ENCODE measurements at regions not wholly inside any gene's neighbourhood (a gene's known extent, or its start where the extent isn't known, plus 50 kb on each side); places are given as distances from the start of the nearest gene placed in this dataset.
"Not testable (repeated sequence)": the region's sequence is repeated elsewhere in the genome, so short reads cannot be mapped to it uniquely, and the experiment has no call there.

GRCh38 chrX:27136325-27136724 is 326.8 kb downstream of the PPP4R3C start:
- no peak for DNase-seq

- DNase-seq = no peak
These were observed 330.3 kb downstream of the PPP4R3C start for GRCh38 chrX:27132862-27133261.

DNA sequence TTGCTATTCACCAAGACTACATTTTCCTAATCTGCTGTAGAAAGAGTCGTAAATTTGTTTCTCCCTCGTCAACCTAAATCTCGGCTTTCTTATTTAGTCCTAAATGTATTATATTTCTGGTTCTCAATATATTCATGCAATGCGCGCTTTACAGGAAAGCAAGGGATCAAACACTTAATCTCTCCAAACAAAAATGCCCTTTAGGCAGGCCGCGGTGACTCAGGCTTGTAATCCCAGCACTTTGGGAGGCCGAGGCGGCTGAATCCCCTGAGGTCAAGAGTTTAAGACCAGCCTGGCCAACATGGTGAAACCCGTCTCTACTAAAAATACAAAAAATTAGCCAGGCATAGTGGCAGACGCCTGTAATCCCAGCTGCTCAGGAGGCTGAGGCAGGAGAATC is 376.0 kb downstream of the PPP4R3C start:
- DNase-seq = not testable (repeated sequence)

- no peak for DNase-seq
These were observed 376.9 kb downstream of the PPP4R3C start for GRCh38 chrX:27086237-27086636.

DNA sequence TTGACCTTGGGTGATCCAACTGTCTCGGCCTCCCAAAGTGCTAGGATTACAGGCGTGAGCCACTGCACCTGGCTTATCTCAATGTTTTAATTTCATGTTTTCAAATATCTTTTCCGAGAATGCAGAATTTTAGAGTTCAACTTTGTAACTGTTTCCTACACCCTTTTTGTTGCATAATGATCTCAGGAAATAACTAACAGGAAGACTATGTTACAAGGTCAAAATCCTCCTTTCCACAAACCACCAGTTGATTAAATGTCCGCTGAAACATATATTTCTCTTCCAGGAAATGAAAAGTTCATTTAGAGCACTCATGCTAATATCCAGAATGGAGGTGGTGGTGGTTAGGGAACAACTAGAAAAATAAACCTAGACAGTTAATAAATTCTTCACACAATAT is 377.8 kb downstream of the PPP4R3C start:
- no peak for DNase-seq

- no peak for DNase-seq
These were observed 384.8 kb downstream of the PPP4R3C start for GRCh38 chrX:27078371-27078770.

GRCh38 chrX:27057883-27058282 is 405.3 kb downstream of the PPP4R3C start:
- no peak for DNase-seq

DNA sequence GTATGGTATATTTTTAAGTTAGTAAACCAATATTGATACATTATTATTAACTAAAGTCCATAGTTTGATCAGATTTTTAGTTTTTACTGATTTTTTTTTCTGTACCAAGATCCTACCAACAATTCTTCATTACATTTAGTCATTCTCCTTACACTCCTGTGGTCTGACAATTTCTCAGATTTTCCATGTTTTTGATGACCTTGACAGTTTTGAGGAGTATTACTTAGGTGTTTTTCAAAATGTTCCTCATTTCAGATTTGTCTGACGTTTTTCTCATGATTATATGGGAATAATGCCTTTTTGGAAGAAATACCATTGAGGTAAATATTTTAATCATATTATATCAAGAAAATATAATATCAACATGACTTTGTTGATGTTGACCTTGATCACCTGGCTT is 423.8 kb downstream of the PPP4R3C start:
- DNase-seq = no peak

DNA sequence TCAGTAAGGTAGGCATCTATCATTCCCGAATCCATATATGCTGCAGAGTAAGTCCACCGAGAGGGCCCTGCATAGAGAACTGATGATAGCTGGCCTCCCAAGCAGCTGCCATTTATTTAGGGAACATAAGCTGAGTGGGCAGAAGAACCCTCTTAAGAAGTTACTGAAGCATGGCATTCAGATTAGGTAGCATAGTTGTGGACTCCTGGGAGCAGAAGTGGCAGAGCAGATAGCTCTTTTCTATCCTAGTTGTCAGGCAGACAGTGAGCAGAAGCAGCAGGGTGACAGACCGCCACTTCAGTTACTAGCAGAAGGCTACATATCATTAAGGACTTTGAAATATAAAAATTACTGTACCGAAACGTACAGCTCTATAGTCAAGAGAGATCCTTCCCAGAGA is 454.7 kb downstream of the PPP4R3C start:
- DNase-seq = no peak

DNA sequence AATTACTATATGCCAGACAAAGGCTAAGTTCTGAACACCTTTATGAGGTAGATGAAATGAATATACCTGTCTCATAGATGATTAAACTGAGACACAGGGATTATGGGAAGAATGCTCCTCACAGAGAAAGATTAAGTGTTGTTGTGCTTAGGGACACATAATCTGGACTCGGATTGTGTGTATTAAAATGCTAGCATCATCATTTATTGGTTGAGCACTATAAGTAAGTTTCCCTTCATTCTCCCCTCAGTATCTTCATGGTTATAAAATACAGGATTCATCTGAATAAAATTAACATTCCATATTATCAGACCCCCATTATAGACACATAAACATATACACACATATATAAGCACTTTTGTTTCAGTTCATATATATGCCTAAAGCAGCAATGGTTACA is 463.5 kb downstream of the PPP4R3C start:
- DNase-seq = no peak

DNA sequence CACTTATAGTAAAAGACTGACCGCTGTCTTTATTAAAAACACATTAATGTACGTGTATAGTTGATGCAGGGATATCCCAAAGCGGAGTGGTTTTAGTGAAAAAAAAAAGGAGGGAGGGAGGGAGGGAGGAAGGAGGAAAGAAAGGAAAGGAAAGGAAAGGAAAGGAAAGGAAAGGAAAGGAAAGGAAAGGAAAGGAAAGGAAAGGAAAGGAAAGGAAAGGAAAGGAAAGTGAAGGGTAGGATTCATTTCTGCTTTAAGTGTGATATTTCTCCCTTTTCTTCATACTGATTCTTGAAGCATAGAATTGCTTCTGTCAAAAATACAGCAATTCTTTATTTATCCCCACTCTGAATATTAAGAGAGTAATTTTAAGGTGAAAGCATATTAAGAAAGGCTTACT is 504.9 kb downstream of the PPP4R3C start:
- DNase-seq = no peak

DNA sequence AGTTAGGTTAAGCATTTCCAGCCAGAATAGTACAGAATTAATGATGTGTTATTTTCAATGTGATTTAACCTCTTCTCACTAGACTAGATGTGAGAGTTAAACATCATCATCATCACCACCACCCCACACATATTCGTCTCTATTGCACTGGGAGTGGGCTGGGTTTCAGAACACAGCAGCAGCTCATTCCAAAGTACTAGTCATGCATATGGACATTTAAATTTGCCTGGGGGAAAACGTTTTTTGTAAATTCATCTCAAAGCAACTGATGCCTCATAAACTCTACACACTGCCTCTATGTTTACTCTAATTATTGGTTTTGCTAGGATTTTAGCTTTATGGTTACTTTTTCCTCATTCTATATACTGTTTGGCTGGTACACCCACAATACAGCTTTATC is 509.1 kb downstream of the PPP4R3C start:
- DNase-seq = no peak

GRCh38 chrX:26952213-26952612 is 510.9 kb downstream of the PPP4R3C start:
- no peak for DNase-seq

DNA sequence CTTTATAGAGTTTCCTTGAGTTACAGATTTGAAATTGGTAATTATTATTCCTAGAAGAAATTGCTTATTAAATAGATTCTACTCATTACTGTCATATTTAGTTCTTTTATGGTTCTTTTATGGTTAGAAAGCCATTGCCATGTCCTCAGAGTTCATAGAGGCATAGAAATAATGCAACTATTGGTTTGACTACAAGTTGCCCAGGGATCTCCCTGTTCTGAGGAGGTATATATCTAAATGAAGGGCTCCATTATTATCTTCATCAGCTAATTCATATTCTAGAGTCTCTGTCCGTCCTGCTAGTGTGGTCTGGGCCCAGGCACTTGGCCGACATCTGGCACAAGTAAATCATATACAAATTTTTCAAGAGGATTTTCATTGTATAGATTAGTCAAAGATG is 535.7 kb downstream of the PPP4R3C start:
- no peak for DNase-seq

DNA sequence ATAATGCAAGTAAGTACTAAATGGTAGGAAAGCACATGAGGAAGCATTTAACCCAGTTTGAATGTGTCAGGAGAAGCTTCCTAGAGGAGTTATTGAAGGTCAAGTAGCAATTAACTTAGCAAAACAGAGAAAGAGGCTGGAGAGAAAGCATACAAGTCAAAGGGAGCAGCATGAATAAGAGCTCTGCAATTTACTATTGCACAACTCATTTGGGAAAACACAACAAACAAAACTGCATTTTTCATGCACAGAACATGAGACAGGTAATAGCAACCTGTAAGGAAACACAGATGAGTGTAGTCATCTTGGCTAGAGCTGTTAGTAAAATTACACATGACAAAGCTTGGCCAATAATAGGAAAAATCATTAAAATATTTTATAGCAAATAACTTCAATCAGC is 538.1 kb downstream of the PPP4R3C start:
- DNase-seq = no peak

DNA sequence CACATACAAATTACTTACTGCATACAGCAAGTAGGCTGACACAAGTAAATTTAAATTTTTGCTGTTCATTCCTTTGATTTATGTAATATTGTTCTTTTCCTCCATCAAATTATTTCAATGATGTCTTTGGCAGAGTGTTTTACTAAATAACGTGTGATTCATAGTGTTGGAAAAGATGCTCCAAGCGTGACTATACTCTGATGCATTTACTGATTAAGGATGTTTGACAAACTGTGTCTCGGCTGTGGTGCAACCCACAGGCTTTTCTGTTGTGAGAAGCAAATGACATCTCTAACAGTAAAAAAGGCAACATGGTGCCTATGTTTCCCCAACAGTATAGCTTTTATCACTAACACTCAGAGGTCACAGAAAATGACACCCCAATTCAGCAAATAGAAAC is 540.9 kb downstream of the PPP4R3C start:
- no peak for DNase-seq

- no peak for DNase-seq
These were observed 544.5 kb downstream of the PPP4R3C start for GRCh38 chrX:26918631-26919030.

DNA sequence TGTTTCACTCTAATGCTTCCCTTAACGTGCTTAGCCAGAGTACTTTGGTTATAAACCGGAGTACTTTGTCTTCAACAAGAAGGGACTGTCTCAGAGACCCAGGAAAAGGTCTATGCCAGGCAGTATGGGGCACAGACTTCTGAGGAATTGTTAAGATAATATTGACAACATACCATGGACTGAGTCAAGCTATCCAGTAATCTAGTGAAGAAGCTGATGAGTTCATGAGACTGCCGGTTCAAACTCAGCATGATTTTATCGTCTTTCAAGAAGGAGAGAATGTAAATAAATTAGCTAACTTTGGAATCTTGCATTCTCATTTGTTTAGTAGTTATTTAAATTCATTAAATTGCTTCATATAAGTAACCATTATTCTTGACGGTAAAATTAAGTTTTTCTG is 546.1 kb downstream of the PPP4R3C start:
- no peak for DNase-seq

DNA sequence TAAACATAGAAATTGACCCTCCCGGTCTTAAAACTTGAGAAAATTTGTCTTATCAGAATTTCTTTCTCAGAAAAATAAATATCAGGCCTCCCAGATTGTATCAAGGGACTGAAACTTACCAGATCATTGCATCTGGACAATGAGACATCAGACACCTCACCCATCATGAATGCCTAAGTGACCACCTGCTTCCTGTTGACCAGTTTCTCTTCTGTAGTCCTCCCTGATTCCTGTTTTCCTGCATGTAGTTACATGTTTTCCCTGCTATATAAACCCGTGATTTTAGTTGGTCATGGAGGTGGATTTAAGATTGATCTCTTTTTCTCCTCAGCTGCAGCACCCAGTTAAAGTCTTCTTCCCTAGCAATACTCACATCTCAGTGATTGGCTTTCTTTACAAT is 548.1 kb downstream of the PPP4R3C start:
- DNase-seq = no peak

DNA sequence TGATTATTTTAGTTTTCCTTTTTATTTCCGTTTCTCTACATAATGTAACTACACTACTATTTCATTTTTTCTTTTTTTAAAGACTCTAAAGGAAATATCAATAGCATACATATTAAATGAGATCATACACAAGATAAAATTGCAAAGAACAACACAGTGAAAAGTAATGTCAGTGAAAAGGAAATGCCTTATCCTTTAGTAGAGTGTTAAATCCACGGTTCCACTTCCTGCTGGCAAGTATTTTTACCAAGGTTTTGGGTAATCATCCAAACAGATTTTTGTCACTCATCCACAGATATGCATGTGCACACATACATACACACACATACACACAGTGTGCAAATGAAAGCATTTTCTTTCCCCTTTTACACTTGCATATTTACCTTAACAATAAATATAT is 548.9 kb downstream of the PPP4R3C start:
- DNase-seq = no peak

- not testable (repeated sequence) for DNase-seq
These were observed 551.4 kb downstream of the PPP4R3C start for GRCh38 chrX:26911785-26912184.

DNA sequence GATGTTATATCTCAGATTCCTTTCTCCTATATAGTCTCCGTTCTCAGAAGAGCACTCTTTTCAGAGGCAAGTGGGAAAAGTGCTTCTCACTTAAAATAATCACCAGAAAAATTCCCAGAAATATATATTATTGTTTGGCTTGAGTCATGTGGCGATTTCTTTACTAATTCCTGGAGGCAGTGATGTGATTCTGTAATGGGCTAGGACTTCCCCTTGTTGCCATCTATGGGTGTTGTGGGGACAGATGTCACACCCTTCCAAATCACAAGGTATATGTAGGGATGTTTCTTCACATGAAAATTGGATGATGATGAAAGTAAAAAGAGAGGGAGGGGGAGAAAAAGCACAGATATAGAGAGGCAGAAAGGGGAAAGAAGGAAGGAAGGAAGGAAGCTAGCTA is 553.4 kb downstream of the PPP4R3C start:
- DNase-seq = no peak

GRCh38 chrX:26908218-26908617 is 554.9 kb downstream of the PPP4R3C start:
- DNase-seq = no peak

GRCh38 chrX:26889574-26889973 is 573.6 kb downstream of the PPP4R3C start:
- DNase-seq = no peak

GRCh38 chrX:26873736-26874135 is 589.4 kb downstream of the PPP4R3C start:
- DNase-seq = no peak

DNA sequence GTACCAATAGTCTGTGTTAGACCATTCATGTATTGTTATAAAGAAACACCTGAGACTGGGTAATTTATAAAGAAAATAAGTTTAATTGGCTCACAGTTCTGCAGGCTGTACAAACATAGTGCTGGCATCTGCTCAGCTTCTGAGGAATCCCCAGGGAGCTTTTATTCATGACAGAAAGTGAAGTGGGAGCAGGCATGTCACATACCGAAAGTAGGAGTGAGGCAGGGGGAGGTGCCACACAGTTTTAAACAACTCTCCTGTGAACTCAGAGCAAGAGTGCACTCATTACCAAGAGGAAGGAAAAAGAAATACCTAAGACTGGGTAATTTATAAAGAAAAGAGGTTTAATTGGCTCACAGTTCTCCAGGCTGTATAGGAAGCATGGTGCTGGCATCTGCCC is 591.2 kb downstream of the PPP4R3C start:
- DNase-seq = no peak
